HEK293 (cell line): ENCODE measurements at regions not wholly inside any gene's neighbourhood (a gene's known extent, or its start where the extent isn't known, plus 50 kb on each side); places are given as distances from the start of the nearest gene placed in this dataset.

Experiments used
- CTCF ChIA-PET: fragments of 350-600 bp; formaldehyde crosslinking; extraction: SDS; loops from one replicate; lab custom pipeline; 2021; ENCODE audit warnings: antibody characterized with exemption; lab: Yijun Ruan, JAX
- POLR2A ChIA-PET: fragments of 300-600 bp; formaldehyde crosslinking; extraction: SDS; loops from one replicate; lab custom pipeline; 2020; ENCODE audit warnings: antibody characterized with exemption, inconsistent platforms; lab: Yijun Ruan, JAX
- H3K27ac ChIP-seq: fragments of 200-500 bp; sonication (Bioruptor generic); 2 replicates; pipeline ENCODE4 v1.5.1; 2014; ENCODE audit warnings: low read depth, low read length, control low read depth, inconsistent platforms; ENCODE audit errors: extremely low read depth
- H3K36me3 ChIP-seq, 2 experiments: fragments of 200-500 bp in 1 of 2; sonication (Bioruptor generic) in 1 of 2; 1 replicate in 1 of 2; 2 replicates in 1 of 2; pipeline ENCODE4 v1.5.1; 2014 to 2017; ENCODE audit warnings: inconsistent platforms in 2 of 2, low read length in 2 of 2; ENCODE audit not compliant: control insufficient read depth in 2 of 2, insufficient read depth in 1 of 2
- H3K4me1 ChIP-seq: fragments of 200-500 bp; sonication (Bioruptor generic); 2 replicates; pipeline ENCODE4 v1.5.1; 2014; ENCODE audit warnings: mild to moderate bottlenecking, low read length, inconsistent platforms; ENCODE audit not compliant: control insufficient read depth, insufficient read depth
- H3K4me3 ChIP-seq: 2 replicates; pipeline ENCODE4 v1.5.1; 2011; ENCODE audit warnings: low read depth, mild to moderate bottlenecking, control low read depth, low read length, moderate library complexity
- H3K9me3 ChIP-seq: fragments of 200-500 bp; sonication (Bioruptor generic); 2 replicates; pipeline ENCODE4 v1.5.1; 2014; ENCODE audit warnings: low read depth, low read length, inconsistent platforms; ENCODE audit not compliant: control insufficient read depth, insufficient read depth
- SALL2 ChIP-seq: fragments of 450-650 bp; formaldehyde crosslinking; IDR thresholded peaks from 2 replicates; pipeline ENCODE4 v1.5.0; 2017; ENCODE audit warnings: missing biosample characterization, mild to moderate bottlenecking, missing genetic modification characterization, borderline replicate concordance
- ZNF248 ChIP-seq: fragments of 450-650 bp; formaldehyde crosslinking; IDR thresholded peaks from 2 replicates; pipeline ENCODE4 v1.5.1; 2017; ENCODE audit warnings: missing biosample characterization, missing genetic modification characterization
- ZNF514 ChIP-seq: fragments of 450-650 bp; formaldehyde crosslinking; IDR thresholded peaks from 2 replicates; pipeline ENCODE4 v1.5.1; 2016; ENCODE audit warnings: missing biosample characterization, missing genetic modification characterization
- ZNF529 ChIP-seq: fragments of 450-650 bp; formaldehyde crosslinking; IDR thresholded peaks from 2 replicates; pipeline ENCODE4 v1.5.1; 2017; ENCODE audit warnings: missing genetic modification characterization, missing biosample characterization; ENCODE audit not compliant: insufficient replicate concordance
- ZNF626 ChIP-seq: fragments of 450-650 bp; sonication (Bioruptor Pico); formaldehyde crosslinking; IDR thresholded peaks from 2 replicates; pipeline ENCODE4 v1.5.1; 2018; ENCODE audit warnings: missing biosample characterization, missing genetic modification characterization, inconsistent platforms
- ZNF670 ChIP-seq: fragments of 450-650 bp; formaldehyde crosslinking; IDR thresholded peaks from 2 replicates; pipeline ENCODE4 v1.5.1; 2016; ENCODE audit warnings: missing biosample characterization, missing genetic modification characterization, low read depth
- ZNF701 ChIP-seq: fragments of 450-650 bp; formaldehyde crosslinking; IDR thresholded peaks from 2 replicates; pipeline ENCODE4 v1.5.1; 2016; ENCODE audit warnings: missing biosample characterization, missing genetic modification characterization
- ZSCAN23 ChIP-seq: fragments of 450-650 bp; formaldehyde crosslinking; IDR thresholded peaks from 2 replicates; pipeline ENCODE4 v1.5.1; 2016; ENCODE audit warnings: missing biosample characterization, missing genetic modification characterization
- TF ChIP-seq, protein P1 (sequence below): fragments of 450-650 bp; formaldehyde crosslinking; IDR thresholded peaks from 2 replicates; pipeline ENCODE4 v1.5.1; 2017; ENCODE audit warnings: missing biosample characterization, missing genetic modification characterization
- TF ChIP-seq, protein P2 (sequence below): fragments of 450-650 bp; formaldehyde crosslinking; IDR thresholded peaks from 2 replicates; pipeline ENCODE4 v1.5.1; 2016; ENCODE audit warnings: missing biosample characterization, missing genetic modification characterization
- TF ChIP-seq, protein P3 (sequence below): fragments of 450-650 bp; formaldehyde crosslinking; IDR thresholded peaks from 2 replicates; pipeline ENCODE4 v1.5.1; 2017; ENCODE audit warnings: missing biosample characterization, missing genetic modification characterization
- TF ChIP-seq, protein P4 (sequence below): fragments of 450-650 bp; formaldehyde crosslinking; IDR thresholded peaks from 2 replicates; pipeline ENCODE4 v1.5.1; 2016; ENCODE audit warnings: missing biosample characterization, missing genetic modification characterization, borderline replicate concordance

DNA sequence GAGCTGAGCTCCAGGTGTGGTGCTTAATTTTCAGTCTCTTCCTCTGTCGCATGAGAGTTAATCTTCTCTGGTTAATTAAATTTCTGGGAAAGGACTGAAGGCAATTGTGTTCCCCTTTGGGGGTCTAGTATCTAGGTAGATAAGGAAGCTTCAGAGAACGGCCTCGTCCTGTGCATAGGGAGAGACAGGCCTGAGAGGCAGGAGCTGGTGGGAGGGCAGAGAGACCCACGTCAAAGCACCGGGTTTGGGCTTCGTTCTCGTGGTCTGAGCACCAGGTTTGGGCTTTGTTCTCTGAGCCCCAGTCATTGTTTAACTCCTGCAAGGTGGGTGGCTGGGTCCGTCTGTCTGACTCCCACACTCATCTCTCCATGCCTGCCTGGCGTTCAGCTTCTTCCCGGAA is 160.8 kb upstream of the PITRM1 start:
- ChIA-PET CTCF (interaction anchor here (0.7 kb wide), 1 partner anchor 9 kb away, joined by 5 read pairs; no protein-coding TSS in a partner anchor), POLR2A (no interaction called here)
- Histone ChIP-seq H3K36me3 (no peaks in the 10 kb centered on the region), H3K4me1 (no peaks in the 10 kb centered on the region), H3K9me3 (no peaks in the 10 kb centered on the region), H3K4me3 (no peak overlapping the region), H3K27ac (no peak overlapping the region)
- TF ChIP-seq, protein P1, sequence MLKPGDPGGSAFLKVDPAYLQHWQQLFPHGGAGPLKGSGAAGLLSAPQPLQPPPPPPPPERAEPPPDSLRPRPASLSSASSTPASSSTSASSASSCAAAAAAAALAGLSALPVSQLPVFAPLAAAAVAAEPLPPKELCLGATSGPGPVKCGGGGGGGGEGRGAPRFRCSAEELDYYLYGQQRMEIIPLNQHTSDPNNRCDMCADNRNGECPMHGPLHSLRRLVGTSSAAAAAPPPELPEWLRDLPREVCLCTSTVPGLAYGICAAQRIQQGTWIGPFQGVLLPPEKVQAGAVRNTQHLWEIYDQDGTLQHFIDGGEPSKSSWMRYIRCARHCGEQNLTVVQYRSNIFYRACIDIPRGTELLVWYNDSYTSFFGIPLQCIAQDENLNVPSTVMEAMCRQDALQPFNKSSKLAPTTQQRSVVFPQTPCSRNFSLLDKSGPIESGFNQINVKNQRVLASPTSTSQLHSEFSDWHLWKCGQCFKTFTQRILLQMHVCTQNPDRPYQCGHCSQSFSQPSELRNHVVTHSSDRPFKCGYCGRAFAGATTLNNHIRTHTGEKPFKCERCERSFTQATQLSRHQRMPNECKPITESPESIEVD (tag by site-specific recombination) = no peak
- TF ChIP-seq, protein P2, sequence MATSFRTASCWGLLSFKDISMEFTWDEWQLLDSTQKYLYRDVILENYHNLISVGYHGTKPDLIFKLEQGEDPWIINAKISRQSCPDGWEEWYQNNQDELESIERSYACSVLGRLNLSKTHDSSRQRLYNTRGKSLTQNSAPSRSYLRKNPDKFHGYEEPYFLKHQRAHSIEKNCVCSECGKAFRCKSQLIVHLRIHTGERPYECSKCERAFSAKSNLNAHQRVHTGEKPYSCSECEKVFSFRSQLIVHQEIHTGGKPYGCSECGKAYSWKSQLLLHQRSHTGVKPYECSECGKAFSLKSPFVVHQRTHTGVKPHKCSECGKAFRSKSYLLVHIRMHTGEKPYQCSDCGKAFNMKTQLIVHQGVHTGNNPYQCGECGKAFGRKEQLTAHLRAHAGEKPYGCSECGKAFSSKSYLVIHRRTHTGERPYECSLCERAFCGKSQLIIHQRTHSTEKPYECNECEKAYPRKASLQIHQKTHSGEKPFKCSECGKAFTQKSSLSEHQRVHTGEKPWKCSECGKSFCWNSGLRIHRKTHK (tag by site-specific recombination) = no peak
- TF ChIP-seq ZNF670 = no peak
- no peak for TF ChIP-seq ZNF701 (tag by site-specific recombination)
- TF ChIP-seq ZNF626 (tag by site-specific recombination) = no peak
- no peak for TF ChIP-seq ZNF514 (tag by site-specific recombination)
- no peak for TF ChIP-seq SALL2 (tag by site-specific recombination)
- no peak for TF ChIP-seq ZSCAN23 (tag by site-specific recombination)
- TF ChIP-seq ZNF248 (tag by site-specific recombination) = no peak
- TF ChIP-seq, protein P3, sequence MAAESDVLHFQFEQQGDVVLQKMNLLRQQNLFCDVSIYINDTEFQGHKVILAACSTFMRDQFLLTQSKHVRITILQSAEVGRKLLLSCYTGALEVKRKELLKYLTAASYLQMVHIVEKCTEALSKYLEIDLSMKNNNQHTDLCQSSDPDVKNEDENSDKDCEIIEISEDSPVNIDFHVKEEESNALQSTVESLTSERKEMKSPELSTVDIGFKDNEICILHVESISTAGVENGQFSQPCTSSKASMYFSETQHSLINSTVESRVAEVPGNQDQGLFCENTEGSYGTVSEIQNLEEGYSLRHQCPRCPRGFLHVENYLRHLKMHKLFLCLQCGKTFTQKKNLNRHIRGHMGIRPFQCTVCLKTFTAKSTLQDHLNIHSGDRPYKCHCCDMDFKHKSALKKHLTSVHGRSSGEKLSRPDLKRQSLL = no peak
- TF ChIP-seq ZNF529 = no peak

DNA sequence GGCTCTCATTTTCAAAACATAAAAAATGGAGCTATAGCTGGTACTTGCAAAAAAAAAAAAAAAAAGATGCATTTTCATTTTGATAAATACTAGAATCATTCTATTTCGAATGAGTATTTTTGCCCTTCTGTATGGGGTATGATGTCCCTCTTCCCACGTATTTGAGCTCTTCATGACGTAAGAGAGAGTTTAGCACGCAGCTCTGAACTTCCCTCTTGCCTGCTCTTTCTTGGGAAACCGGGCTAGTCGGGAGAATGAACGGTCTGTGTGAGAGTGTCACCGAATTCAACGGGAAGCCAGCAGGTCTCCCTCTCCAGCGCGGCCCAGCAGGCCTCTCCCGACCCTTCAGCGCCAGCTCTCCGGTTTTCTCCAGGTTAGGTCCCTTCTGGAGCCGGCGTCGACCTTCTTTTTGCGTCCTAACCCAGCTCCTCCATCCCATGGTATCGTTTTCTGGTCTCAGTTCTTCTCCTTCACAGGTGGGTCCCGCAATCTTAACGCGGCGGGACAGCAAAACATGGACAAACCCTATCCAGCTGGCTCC is 159.2 kb upstream of the PITRM1 start:
- H3K27ac ChIP-seq = no peak overlapping the region
- CTCF ChIA-PET = no interaction called here
- TF ChIP-seq, protein P4, sequence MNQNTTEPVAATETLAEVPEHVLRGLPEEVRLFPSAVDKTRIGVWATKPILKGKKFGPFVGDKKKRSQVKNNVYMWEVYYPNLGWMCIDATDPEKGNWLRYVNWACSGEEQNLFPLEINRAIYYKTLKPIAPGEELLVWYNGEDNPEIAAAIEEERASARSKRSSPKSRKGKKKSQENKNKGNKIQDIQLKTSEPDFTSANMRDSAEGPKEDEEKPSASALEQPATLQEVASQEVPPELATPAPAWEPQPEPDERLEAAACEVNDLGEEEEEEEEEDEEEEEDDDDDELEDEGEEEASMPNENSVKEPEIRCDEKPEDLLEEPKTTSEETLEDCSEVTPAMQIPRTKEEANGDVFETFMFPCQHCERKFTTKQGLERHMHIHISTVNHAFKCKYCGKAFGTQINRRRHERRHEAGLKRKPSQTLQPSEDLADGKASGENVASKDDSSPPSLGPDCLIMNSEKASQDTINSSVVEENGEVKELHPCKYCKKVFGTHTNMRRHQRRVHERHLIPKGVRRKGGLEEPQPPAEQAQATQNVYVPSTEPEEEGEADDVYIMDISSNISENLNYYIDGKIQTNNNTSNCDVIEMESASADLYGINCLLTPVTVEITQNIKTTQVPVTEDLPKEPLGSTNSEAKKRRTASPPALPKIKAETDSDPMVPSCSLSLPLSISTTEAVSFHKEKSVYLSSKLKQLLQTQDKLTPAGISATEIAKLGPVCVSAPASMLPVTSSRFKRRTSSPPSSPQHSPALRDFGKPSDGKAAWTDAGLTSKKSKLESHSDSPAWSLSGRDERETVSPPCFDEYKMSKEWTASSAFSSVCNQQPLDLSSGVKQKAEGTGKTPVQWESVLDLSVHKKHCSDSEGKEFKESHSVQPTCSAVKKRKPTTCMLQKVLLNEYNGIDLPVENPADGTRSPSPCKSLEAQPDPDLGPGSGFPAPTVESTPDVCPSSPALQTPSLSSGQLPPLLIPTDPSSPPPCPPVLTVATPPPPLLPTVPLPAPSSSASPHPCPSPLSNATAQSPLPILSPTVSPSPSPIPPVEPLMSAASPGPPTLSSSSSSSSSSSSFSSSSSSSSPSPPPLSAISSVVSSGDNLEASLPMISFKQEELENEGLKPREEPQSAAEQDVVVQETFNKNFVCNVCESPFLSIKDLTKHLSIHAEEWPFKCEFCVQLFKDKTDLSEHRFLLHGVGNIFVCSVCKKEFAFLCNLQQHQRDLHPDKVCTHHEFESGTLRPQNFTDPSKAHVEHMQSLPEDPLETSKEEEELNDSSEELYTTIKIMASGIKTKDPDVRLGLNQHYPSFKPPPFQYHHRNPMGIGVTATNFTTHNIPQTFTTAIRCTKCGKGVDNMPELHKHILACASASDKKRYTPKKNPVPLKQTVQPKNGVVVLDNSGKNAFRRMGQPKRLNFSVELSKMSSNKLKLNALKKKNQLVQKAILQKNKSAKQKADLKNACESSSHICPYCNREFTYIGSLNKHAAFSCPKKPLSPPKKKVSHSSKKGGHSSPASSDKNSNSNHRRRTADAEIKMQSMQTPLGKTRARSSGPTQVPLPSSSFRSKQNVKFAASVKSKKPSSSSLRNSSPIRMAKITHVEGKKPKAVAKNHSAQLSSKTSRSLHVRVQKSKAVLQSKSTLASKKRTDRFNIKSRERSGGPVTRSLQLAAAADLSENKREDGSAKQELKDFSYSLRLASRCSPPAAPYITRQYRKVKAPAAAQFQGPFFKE (tag by site-specific recombination) = no peak
- TF ChIP-seq ZNF514 (tag by site-specific recombination) = no peak
- no peak overlapping the region for H3K4me3 ChIP-seq
- H3K4me1 ChIP-seq = no peaks in the 10 kb centered on the region
- no peaks in the 10 kb centered on the region for H3K9me3 ChIP-seq
- H3K36me3 ChIP-seq = no peaks in the 10 kb centered on the region
- POLR2A ChIA-PET = no interaction called here
